KBM-7 (cell line): ENCODE measurements at regions not wholly inside any gene's neighbourhood (a gene's known extent, or its start where the extent isn't known, plus 50 kb on each side); places are given as distances from the start of the nearest gene placed in this dataset.
"Not testable (repeated sequence)": the region's sequence is repeated elsewhere in the genome, so short reads cannot be mapped to it uniquely, and the experiment has no call there.

Source experiments
- DNase-seq: peaks from one replicate; pipeline ENCODE4 v3.0.0-alpha.2; 2015
- in situ Hi-C: fragments of 300-500 bp; cut with MboI; formaldehyde crosslinking; loops from 2 replicates; pipeline ENCODE4 v1.14.3; 2020; ENCODE audit warnings: low sequenced_read_pairs, low pct_unique_long_range_greater_than_20kb, mixed read lengths

DNA sequence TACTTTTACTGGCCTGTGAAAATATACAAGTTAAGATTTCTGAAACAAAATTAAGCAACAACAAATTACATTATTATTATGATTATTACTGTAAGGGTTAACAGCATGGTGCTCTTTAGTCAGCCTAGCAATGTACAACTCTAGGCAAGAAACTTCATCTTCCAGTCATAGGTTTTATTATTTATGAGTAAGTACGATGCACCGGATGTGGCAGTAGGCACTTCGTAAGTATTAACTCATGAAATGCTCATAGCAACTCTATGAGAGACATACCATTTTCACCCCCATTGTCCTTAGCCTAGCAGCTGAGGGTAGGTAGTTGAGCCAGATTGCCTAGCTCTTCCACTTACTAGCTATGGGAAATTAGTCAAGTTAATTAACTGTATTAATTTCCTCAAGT is 68.0 kb upstream of the PTPRG start:
- DNase-seq = no peak
- in situ Hi-C loops = no loop called here

GRCh38 chr3:61494309-61494708 is 67.1 kb upstream of the PTPRG start:
- in situ Hi-C loops = not testable (repeated sequence)

DNA sequence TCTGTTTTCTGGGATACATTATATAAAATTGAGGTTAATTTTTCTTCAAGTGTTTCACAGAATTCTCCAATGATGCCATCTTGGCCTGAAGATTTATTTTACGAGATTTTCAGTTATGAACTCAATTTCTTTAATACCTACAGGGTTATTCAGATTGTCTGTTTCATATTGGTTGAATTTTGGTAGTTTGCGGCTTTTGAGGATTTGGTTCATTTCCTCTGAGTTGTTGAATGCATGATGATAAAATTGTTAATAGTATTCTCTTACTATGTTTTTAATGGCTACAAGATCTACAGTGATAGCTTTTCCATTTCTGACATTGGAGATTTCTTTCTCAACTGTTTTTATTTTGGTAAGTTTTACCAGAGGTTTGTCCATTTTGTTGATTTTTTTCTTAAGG is 63.9 kb upstream of the PTPRG start:
- DNase-seq = no peak
- in situ Hi-C loops = no loop called here

More at GRCh38 chr3:61494309-61494708, 67.1 kb upstream of the PTPRG start:
- DNase-seq = not testable (repeated sequence)

DNA sequence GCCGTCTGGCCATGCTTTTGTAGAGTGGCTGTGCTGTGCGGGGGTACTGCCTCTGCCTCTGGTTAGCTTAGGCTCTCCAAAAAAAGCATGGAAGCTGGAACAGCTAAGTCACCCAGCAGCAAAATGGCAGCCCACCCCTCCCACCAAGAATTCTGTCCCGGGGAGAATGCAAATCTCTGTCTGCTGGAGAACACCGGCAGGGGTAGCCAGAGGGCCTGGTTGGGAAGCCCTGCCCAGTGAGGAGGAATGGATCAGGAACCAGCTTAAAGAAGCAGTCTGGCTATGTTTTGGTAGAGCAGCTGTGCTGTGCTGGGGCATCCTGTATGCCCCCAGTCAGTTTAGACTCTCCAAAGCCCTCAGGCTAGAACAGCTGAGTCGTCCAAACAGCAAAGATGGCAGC is 56.2 kb upstream of the PTPRG start:
- no peak for DNase-seq
- in situ Hi-C loops = no loop called here

- no peak for DNase-seq
- in situ Hi-C loops = no loop called here
Measured at GRCh38 chr3:61507946-61508345, 53.4 kb upstream of the PTPRG start.
